ENCODE measurements at regions not wholly inside any gene's neighbourhood (a gene's known extent, or its start where the extent isn't known, plus 50 kb on each side); places are given as distances from the start of the nearest gene placed in this dataset.

DNA sequence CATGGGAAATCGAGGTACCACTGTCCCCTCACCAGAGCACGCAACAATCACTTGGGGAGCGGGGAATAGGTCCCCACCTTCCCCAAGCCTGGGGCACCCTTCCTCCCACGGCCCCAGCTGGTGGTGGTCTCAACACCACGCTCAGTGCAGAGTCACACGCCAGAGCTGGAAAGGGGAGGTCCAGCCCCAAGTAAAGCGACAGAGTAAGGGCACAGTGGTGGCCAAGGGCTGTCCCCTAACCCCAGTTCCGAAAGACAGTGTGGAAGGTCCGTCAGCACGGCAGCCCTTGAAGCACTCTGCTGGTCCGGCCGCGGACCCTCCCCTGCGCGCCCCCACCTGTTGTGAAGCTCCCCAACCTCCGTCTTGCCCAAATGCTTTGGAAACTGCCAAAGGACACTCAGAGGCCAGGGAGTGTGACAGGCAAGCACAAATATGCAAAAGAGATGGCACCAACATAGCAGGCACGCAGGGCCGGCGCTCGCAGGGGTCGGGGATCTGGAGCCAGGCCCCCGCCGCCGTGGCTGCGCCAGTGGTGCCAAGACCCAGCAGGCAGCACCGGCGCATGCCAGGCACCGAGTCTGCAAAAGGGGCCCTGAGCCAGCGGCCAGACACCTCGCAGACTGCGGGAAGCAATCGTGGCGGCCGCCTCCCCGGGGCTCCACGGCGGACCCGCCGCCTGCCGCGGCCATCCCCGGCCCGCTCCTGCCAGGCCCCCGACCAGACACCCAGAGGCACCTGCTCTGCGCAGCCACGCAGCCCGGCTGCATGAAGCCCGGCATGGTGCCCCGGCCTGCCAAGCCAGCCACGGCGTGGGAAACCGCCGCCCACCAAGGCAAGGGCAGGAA lies 51.6 kb upstream of the SRRM3 start:
- peak; percentile 31 for ATAC-seq
